Thyroid gland (tissue), 4 donors: ENCODE measurements at regions not wholly inside any gene's neighbourhood (a gene's known extent, or its start where the extent isn't known, plus 50 kb on each side); places are given as distances from the start of the nearest gene placed in this dataset.

Experiments
- DNase-seq, 2 donors: peaks; one replicate each; pipeline ENCODE4 v3.0.0-alpha.2; 2019
- H3K27ac ChIP-seq, 3 donors: fragments of 200-600 bp; sonication (generic); 1 replicate in 2 of 3; 2 replicates in 1 of 3; pipeline ENCODE4 v1.5.1; 2016 to 2019; ENCODE audit warnings: mild to moderate bottlenecking in 1 of 3, moderate library complexity in 1 of 3
- H3K27me3 ChIP-seq: fragments of 200-600 bp; sonication (generic); one replicate; pipeline ENCODE4 v1.5.1; 2019
- H3K36me3 ChIP-seq, 2 donors: fragments of 200-600 bp; sonication (generic); one replicate each; pipeline ENCODE4 v1.5.1; 2016 to 2019
- H3K4me1 ChIP-seq, 2 donors: fragments of 200-600 bp; sonication (generic); one replicate each; pipeline ENCODE4 v1.5.1; 2017 to 2019
- H3K4me3 ChIP-seq, 3 donors: fragments of 200-600 bp; sonication (generic); replicated peaks in 1 of 3; 1 replicate in 2 of 3; 2 replicates in 1 of 3; pipeline ENCODE4 v1.5.1; 2016; ENCODE audit warnings: mild to moderate bottlenecking in 1 of 3
- H3K9me3 ChIP-seq: fragments of 200-600 bp; sonication (generic); one replicate; pipeline ENCODE4 v1.5.1; 2017
- CTCF ChIP-seq, 6 experiments: fragments of 200-600 bp in 3 of 6; fragments of 450-650 bp in 3 of 6; sonication (generic) in 3 of 6; IDR thresholded peaks; one replicate each; pipeline ENCODE4 v1.5.1; 2016 to 2019; ENCODE audit warnings: antibody characterized with exemption in 6 of 6, mild to moderate bottlenecking in 2 of 6, inconsistent platforms in 1 of 6, moderate library complexity in 1 of 6
- POLR2A ChIP-seq, 2 donors: fragments of 450-650 bp; IDR thresholded peaks; one replicate each; pipeline ENCODE4 v1.6.1; 2017; ENCODE audit warnings: antibody characterized with exemption in 2 of 2, mild to moderate bottlenecking in 2 of 2, moderate library complexity in 1 of 2
- WGBS, 2 donors: methylation state at CpG; one replicate each; pipeline ENCODE4 v1.1.5; 2017; 5-methylcytosine and 5-hydroxymethylcytosine counted together
- intact Hi-C: fragments of 100-400 bp; cut with DNase I; formaldehyde crosslinking; loops from one replicate; pipeline ENCODE4 v1.15.1; 2023

GRCh38 chr2:150788426-150789140 is 301.1 kb upstream of the RND3 start:
- no peak for TF ChIP-seq POLR2A (IDR thresholded peaks at IDR 0.05)
- TF ChIP-seq CTCF (IDR thresholded peaks at IDR 0.05) = no peak
- H3K4me1 ChIP-seq = no peaks in the 10 kb centered on the region
- intact Hi-C loops = no loop called here
- no peak overlapping the region for H3K27ac ChIP-seq
- no peak for DNase-seq
- WGBS, 2 donors = 90 to 95% methylated on average over 3 of the region's 3 CpGs
- H3K36me3 ChIP-seq = no peaks in the 10 kb centered on the region
- H3K9me3 ChIP-seq = no peaks in the 10 kb centered on the region
- H3K4me3 ChIP-seq = no peak overlapping the region
- no peaks in the 10 kb centered on the region for H3K27me3 ChIP-seq

- Histone ChIP-seq H3K27ac (no peak overlapping the region), H3K4me1 (no peaks in the 10 kb centered on the region), H3K9me3 (no peaks in the 10 kb centered on the region), H3K36me3 (no peaks in the 10 kb centered on the region), H3K4me3 (no peak overlapping the region), H3K27me3 (no peaks in the 10 kb centered on the region)
- intact Hi-C loops = no loop called here
- WGBS, 2 donors = 74 to 84% methylated on average over 6 of the region's 6 CpGs
- DNase-seq = no peak
- TF ChIP-seq POLR2A (IDR thresholded peaks at IDR 0.05) (no peak), CTCF (IDR thresholded peaks at IDR 0.05) (no peak)
These were observed 300.1 kb upstream of the RND3 start for GRCh38 chr2:150787353-150788093.

- no peak overlapping the region for H3K27ac ChIP-seq
- 77 to 82% methylated on average over 3 of the region's 3 CpGs for WGBS, 2 donors
- H3K4me1 ChIP-seq = no peaks in the 10 kb centered on the region
- intact Hi-C loops = no loop called here
- DNase-seq = no peak
- no peaks in the 10 kb centered on the region for H3K9me3 ChIP-seq
- no peaks in the 10 kb centered on the region for H3K36me3 ChIP-seq
- no peaks in the 10 kb centered on the region for H3K27me3 ChIP-seq
- TF ChIP-seq POLR2A (IDR thresholded peaks at IDR 0.05) = no peak
- TF ChIP-seq CTCF (IDR thresholded peaks at IDR 0.05) = no peak
- H3K4me3 ChIP-seq = no peak overlapping the region
These were observed 296.9 kb upstream of the RND3 start for GRCh38 chr2:150784389-150784788.

- TF ChIP-seq POLR2A (IDR thresholded peaks at IDR 0.05) (no peak), CTCF (IDR thresholded peaks at IDR 0.05) (no peak)
- no peaks in the 10 kb centered on the region for H3K4me1 ChIP-seq
- intact Hi-C loops = no loop called here
- no peaks in the 10 kb centered on the region for H3K36me3 ChIP-seq
- H3K9me3 ChIP-seq = no peaks in the 10 kb centered on the region
- DNase-seq = no peak
- H3K4me3 ChIP-seq = no peak overlapping the region
- no peaks in the 10 kb centered on the region for H3K27me3 ChIP-seq
- H3K27ac ChIP-seq = no peak overlapping the region
- 87 to 88% methylated on average over 4 of the region's 4 CpGs for WGBS, 2 donors
These were observed 296.4 kb upstream of the RND3 start for GRCh38 chr2:150783896-150784295.

- H3K27me3 ChIP-seq = no peaks in the 10 kb centered on the region
- DNase-seq = no peak
- TF ChIP-seq POLR2A (IDR thresholded peaks at IDR 0.05) = no peak
- no peak for TF ChIP-seq CTCF (IDR thresholded peaks at IDR 0.05)
- intact Hi-C loops = no loop called here
- H3K27ac ChIP-seq = no peak overlapping the region
- H3K9me3 ChIP-seq = no peaks in the 10 kb centered on the region
- no peak overlapping the region for H3K4me3 ChIP-seq
- H3K36me3 ChIP-seq = no peaks in the 10 kb centered on the region
- 82 to 83% methylated on average over 3 of the region's 3 CpGs for WGBS, 2 donors
- H3K4me1 ChIP-seq = no peaks in the 10 kb centered on the region
These were observed 295.5 kb upstream of the RND3 start for GRCh38 chr2:150783015-150783414.
